ENCODE measurements at regions not wholly inside any gene's neighbourhood (a gene's known extent, or its start where the extent isn't known, plus 50 kb on each side); places are given as distances from the start of the nearest gene placed in this dataset.

GRCh38 chr15:81531109-81531592, 157.1 kb upstream of the TMC3 start:
- no peaks in the 10 kb centered on the region for H3K4me1 ChIP-seq
- ATAC-seq, result no peak
- ChIA-PET POLR2A (no interaction called here), CTCF (no interaction called here)
- no peak overlapping the region for H3K4me3 ChIP-seq
- H3K9me3 ChIP-seq, result no peaks in the 10 kb centered on the region
- no peak for TF ChIP-seq MAZ (IDR thresholded peaks at IDR 0.05; ENCODE audit: borderline replicate concordance, low read depth, low read length)
- no peak for TF ChIP-seq TFCP2L1 (CRISPR knock-in tag; IDR thresholded peaks at IDR 0.05)
- TF ChIP-seq CEBPB (IDR thresholded peaks at IDR 0.05), result no peak
- no peak for TF ChIP-seq NR3C1 (IDR thresholded peaks at IDR 0.05)
- no peak for TF ChIP-seq ZNF302 (CRISPR knock-in tag; IDR thresholded peaks at IDR 0.05)
- TF ChIP-seq HOXB13 (CRISPR knock-in tag; IDR thresholded peaks at IDR 0.05; ENCODE audit: low read depth), result no peak
- no peak for TF ChIP-seq EP300 (IDR thresholded peaks at IDR 0.05)
- TF ChIP-seq MAFK (IDR thresholded peaks at IDR 0.05; ENCODE audit: partially characterized antibody), result no peak
- no peak for TF ChIP-seq KDM1A (IDR thresholded peaks at IDR 0.05; ENCODE audit: low read depth)
- no peak for TF ChIP-seq TP53 (CRISPR knock-in tag; IDR thresholded peaks at IDR 0.05)
- no peak for TF ChIP-seq POLR2A (IDR thresholded peaks at IDR 0.05; ENCODE audit: low read length)
- TF ChIP-seq BCL3 (IDR thresholded peaks at IDR 0.05), result no peak
- TF ChIP-seq CBX2 (IDR thresholded peaks at IDR 0.05; ENCODE audit: borderline replicate concordance, low read depth), result no peak
- no peak for TF ChIP-seq SREBF2 (IDR thresholded peaks at IDR 0.05)
- no peak for TF ChIP-seq RNF2 (IDR thresholded peaks at IDR 0.05; ENCODE audit: borderline replicate concordance, low read depth)
- TF ChIP-seq EHF (CRISPR knock-in tag; IDR thresholded peaks at IDR 0.05), result no peak
- TF ChIP-seq SMC3 (IDR thresholded peaks at IDR 0.05), result no peak
- TF ChIP-seq ZSCAN20 (CRISPR knock-in tag; IDR thresholded peaks at IDR 0.05), result no peak
- no peak for TF ChIP-seq FOSB (CRISPR knock-in tag; IDR thresholded peaks at IDR 0.05)
- no peak for TF ChIP-seq RCOR1 (IDR thresholded peaks at IDR 0.05; ENCODE audit: low read depth, low read length)
- no peak overlapping the region for H3K27ac ChIP-seq
- DNase-seq (ENCODE audit: low read depth in 1 of 2, low spot score in 1 of 2), result no peak
- WGBS (ENCODE audit: missing lambda C conversion rate), result 17% methylated on average over 10 of the region's 10 CpGs
- FAIRE-seq, result no peak
- no peak overlapping the region for H3K4me2 ChIP-seq

GRCh38 chr15:81530271-81530691, 156.3 kb upstream of the TMC3 start:
- ATAC-seq (no peak), FAIRE-seq (no peak), DNase-seq (ENCODE audit: low read depth in 1 of 2, low spot score in 1 of 2) (no peak)
- H3K4me2 ChIP-seq, result no peak overlapping the region
- WGBS (ENCODE audit: missing lambda C conversion rate), result 28% methylated on average over 3 of the region's 3 CpGs
- ChIA-PET POLR2A (no interaction called here), CTCF (no interaction called here)
- H3K27ac ChIP-seq, result no peak overlapping the region
- no peak for TF ChIP-seq KDM1A (IDR thresholded peaks at IDR 0.05; ENCODE audit: low read depth)
- no peak for TF ChIP-seq ZNF302 (CRISPR knock-in tag; IDR thresholded peaks at IDR 0.05)
- no peak for TF ChIP-seq FOSL2 (IDR thresholded peaks at IDR 0.05)
- no peak for TF ChIP-seq FOSL2 (CRISPR knock-in tag; IDR thresholded peaks at IDR 0.05)
- TF ChIP-seq RARB (CRISPR knock-in tag; IDR thresholded peaks at IDR 0.05), result no peak
- no peak for TF ChIP-seq PBX3 (IDR thresholded peaks at IDR 0.05)
- no peak for TF ChIP-seq CHD4 (IDR thresholded peaks at IDR 0.05; ENCODE audit: borderline replicate concordance)
- no peak for TF ChIP-seq NFE2L2 (conservative IDR thresholded peaks at IDR 0.05; ENCODE audit: low read length)
- no peak for TF ChIP-seq ZC3H11A (IDR thresholded peaks at IDR 0.05)
- no peak for TF ChIP-seq POLR2AphosphoS2 (conservative IDR thresholded peaks at IDR 0.05; ENCODE audit: low read length)
- no peak for TF ChIP-seq E2F6 (IDR thresholded peaks at IDR 0.05; ENCODE audit: borderline replicate concordance, low read depth)
- no peak for TF ChIP-seq HES2 (IDR thresholded peaks at IDR 0.05)
- no peak for TF ChIP-seq GATA3 (IDR thresholded peaks at IDR 0.05; ENCODE audit: borderline replicate concordance)
- no peak for TF ChIP-seq ZSCAN20 (CRISPR knock-in tag; IDR thresholded peaks at IDR 0.05)
- TF ChIP-seq SMC3 (IDR thresholded peaks at IDR 0.05), result no peak
- no peak for TF ChIP-seq KDM5A (IDR thresholded peaks at IDR 0.05)
- H3K9me3 ChIP-seq, result no peaks in the 10 kb centered on the region
- no peaks in the 10 kb centered on the region for H3K4me1 ChIP-seq
- no peak overlapping the region for H3K4me3 ChIP-seq

Data from A549 (cell line).